Keratinocyte (primary cell): ENCODE measurements at regions not wholly inside any gene's neighbourhood (a gene's known extent, or its start where the extent isn't known, plus 50 kb on each side); places are given as distances from the start of the nearest gene placed in this dataset.

Experiments used
- EZH2 ChIP-seq: IDR thresholded peaks from one replicate; pipeline ENCODE4 v1.6.1; 2012; ENCODE audit warnings: inconsistent platforms, mild to moderate bottlenecking, low read length, moderate library complexity
- TF ChIP-seq, protein P1 (sequence below), 3 experiments: IDR thresholded peaks in 1 of 3; conservative IDR thresholded peaks in 1 of 3; optimal IDR thresholded peaks in 1 of 3; 2 replicates in 2 of 3; 3 replicates in 1 of 3; pipeline versions ENCODE3 to v1.5.1; 2011; ENCODE audit warnings: low read length in 3 of 3, mild to moderate bottlenecking in 3 of 3, moderate library complexity in 2 of 3, control low read depth in 1 of 3, inconsistent platforms in 1 of 3; ENCODE audit not compliant: insufficient read depth in 2 of 3; ENCODE audit errors: extremely low read depth in 1 of 3

DNA sequence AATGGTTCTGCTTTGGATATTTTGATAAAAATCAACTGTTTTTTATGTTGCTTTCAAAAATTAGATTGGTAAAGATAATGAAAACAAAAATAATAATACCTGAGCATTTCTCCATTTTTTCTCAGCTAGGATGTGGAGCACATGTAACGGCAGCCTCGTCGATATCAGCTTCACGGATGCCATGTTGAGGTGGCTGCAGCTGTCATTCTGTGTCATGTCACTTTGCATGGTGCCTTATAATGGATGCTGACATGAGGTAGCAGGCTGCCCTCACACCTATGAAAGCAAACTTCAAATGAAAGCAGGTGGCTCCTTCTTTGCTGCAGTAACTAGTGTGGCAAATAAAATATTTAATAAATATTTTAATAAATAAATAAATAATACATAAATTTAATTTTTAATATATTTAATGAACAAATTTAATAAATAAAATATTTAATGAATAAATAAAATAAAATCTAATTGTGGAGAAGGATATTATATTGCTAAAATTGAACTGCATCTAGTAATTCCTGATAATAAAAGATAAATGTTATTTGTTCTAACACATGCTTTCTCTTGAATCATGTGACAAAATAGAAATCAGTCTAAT lies 955.7 kb upstream of the SLC10A2 start:
- TF ChIP-seq, protein P1, sequence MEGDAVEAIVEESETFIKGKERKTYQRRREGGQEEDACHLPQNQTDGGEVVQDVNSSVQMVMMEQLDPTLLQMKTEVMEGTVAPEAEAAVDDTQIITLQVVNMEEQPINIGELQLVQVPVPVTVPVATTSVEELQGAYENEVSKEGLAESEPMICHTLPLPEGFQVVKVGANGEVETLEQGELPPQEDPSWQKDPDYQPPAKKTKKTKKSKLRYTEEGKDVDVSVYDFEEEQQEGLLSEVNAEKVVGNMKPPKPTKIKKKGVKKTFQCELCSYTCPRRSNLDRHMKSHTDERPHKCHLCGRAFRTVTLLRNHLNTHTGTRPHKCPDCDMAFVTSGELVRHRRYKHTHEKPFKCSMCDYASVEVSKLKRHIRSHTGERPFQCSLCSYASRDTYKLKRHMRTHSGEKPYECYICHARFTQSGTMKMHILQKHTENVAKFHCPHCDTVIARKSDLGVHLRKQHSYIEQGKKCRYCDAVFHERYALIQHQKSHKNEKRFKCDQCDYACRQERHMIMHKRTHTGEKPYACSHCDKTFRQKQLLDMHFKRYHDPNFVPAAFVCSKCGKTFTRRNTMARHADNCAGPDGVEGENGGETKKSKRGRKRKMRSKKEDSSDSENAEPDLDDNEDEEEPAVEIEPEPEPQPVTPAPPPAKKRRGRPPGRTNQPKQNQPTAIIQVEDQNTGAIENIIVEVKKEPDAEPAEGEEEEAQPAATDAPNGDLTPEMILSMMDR (optimal IDR thresholded peaks at IDR 0.05 in 1 of 3, IDR thresholded peaks at IDR 0.05 in 1 of 3, conservative IDR thresholded peaks at IDR 0.05 in 1 of 3; ENCODE audit: extremely low read depth in 1 of 3, insufficient read depth in 2 of 3, low read length in 3 of 3), result no peak
- TF ChIP-seq EZH2, result no peak
